ENCODE measurements at regions not wholly inside any gene's neighbourhood (a gene's known extent, or its start where the extent isn't known, plus 50 kb on each side); places are given as distances from the start of the nearest gene placed in this dataset.

- ATAC-seq = no peak
- H3K27me3 Mint-ChIP-seq (ENCODE audit: insufficient read depth, low read depth, poor library complexity) = no peaks in the 10 kb centered on the region
- H3K4me1 Mint-ChIP-seq = no peaks in the 10 kb centered on the region
- H4K20me1 ChIP-seq (replicated peaks; ENCODE audit: insufficient read depth) = no peaks in the 10 kb centered on the region
- no peak overlapping the region for H3K4me3 Mint-ChIP-seq
- no peaks in the 10 kb centered on the region for H3K79me2 ChIP-seq (replicated peaks; ENCODE audit: insufficient read depth)
- TF ChIP-seq EZH2 (IDR thresholded peaks at IDR 0.05; ENCODE audit: low read depth, unreplicated experiment) (no peak), POLR2AphosphoS5 (IDR thresholded peaks at IDR 0.05; ENCODE audit: low read depth) (no peak), REST (IDR thresholded peaks at IDR 0.05; ENCODE audit: unreplicated experiment) (no peak), ZNF114 (CRISPR knock-in tag; IDR thresholded peaks at IDR 0.05) (no peak), EZH2phosphoT487 (IDR thresholded peaks at IDR 0.05; ENCODE audit: unreplicated experiment) (no peak), JUNB (IDR thresholded peaks at IDR 0.05; ENCODE audit: unreplicated experiment) (no peak), ZNF462 (CRISPR knock-in tag; IDR thresholded peaks at IDR 0.05) (no peak), CTCF (conservative IDR thresholded peaks at IDR 0.05; ENCODE audit: low read depth in 2 of 2) (no peak), STAT1 (IDR thresholded peaks at IDR 0.05; ENCODE audit: unreplicated experiment) (no peak), NANOG (IDR thresholded peaks at IDR 0.05; ENCODE audit: borderline replicate concordance) (no peak), CREB1 (CRISPR knock-in tag; IDR thresholded peaks at IDR 0.05; ENCODE audit: low read depth) (no peak), ZNF331 (CRISPR knock-in tag; IDR thresholded peaks at IDR 0.05; ENCODE audit: low read depth) (no peak), ETS1 (IDR thresholded peaks at IDR 0.05) (no peak)
- H3K27ac ChIP-seq (ENCODE audit: low read depth) = no peak overlapping the region
- no peak overlapping the region for H2AFZ ChIP-seq
- H3K9me3 Mint-ChIP-seq = no peaks in the 10 kb centered on the region
- H3F3A ChIP-seq (replicated peaks; ENCODE audit: low read depth) = no peaks in the 10 kb centered on the region
- H3K27ac Mint-ChIP-seq = no peak overlapping the region
- H3K4me2 ChIP-seq = no peak overlapping the region
- H3K4me3 ChIP-seq = no peak overlapping the region
- no peaks in the 10 kb centered on the region for H3K36me3 Mint-ChIP-seq (ENCODE audit: low read depth)
- H3K27me3 ChIP-seq (ENCODE audit: insufficient read depth) = no peaks in the 10 kb centered on the region
- H3K4me1 ChIP-seq (ENCODE audit: insufficient read depth) = no peaks in the 10 kb centered on the region
- no peaks in the 10 kb centered on the region for H3K36me3 ChIP-seq (ENCODE audit: insufficient read depth)
- no peak for DNase-seq (ENCODE audit: low spot score)
- H3K9me2 ChIP-seq (ENCODE audit: insufficient read depth) = no peaks in the 10 kb centered on the region
Measured at GRCh38 chr16:61214780-61215179, 821.5 kb downstream of the CDH8 start.
